ENCODE measurements at regions not wholly inside any gene's neighbourhood (a gene's known extent, or its start where the extent isn't known, plus 50 kb on each side); places are given as distances from the start of the nearest gene placed in this dataset.

- Mint-ChIP-seq H3K9me3 (ENCODE audit: low read depth) (no peaks in the 10 kb centered on the region), H3K4me1 (ENCODE audit: low read depth) (no peaks in the 10 kb centered on the region), H3K27ac (no peak overlapping the region), H3K36me3 (no peaks in the 10 kb centered on the region), H3K27me3 (no peaks in the 10 kb centered on the region), H3K4me3 (no peak overlapping the region)
Observed at GRCh38 chr2:71944806-71945602, 202.7 kb downstream of the CYP26B1 start.

DNA sequence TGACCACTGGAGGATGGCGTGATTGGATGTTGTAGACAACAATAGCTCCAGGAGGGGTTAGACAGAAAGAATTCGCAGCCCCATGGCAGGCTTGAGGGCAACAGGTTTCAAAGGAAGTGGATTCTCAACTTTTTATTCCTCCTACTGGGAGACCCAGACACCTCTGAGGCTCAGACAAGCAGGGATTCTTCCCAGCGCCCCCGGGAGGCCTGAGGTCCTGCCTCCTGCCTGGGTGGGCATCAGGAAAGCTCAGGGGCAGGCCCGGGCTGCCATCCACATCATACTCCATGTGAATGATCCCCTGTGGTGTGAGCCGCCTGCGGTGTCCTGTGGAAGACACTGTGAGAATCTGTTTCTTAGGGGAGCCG lies 203.5 kb downstream of the CYP26B1 start:
- no peaks in the 10 kb centered on the region for H3K27me3 Mint-ChIP-seq
- H3K9me3 Mint-ChIP-seq (ENCODE audit: low read depth) = no peaks in the 10 kb centered on the region
- no peaks in the 10 kb centered on the region for H3K4me1 Mint-ChIP-seq (ENCODE audit: low read depth)
- no peaks in the 10 kb centered on the region for H3K36me3 Mint-ChIP-seq
- H3K27ac Mint-ChIP-seq = no peak overlapping the region
- no peak overlapping the region for H3K4me3 Mint-ChIP-seq

- Mint-ChIP-seq H3K27ac (no peak overlapping the region), H3K27me3 (no peaks in the 10 kb centered on the region), H3K9me3 (ENCODE audit: low read depth) (no peaks in the 10 kb centered on the region), H3K36me3 (no peaks in the 10 kb centered on the region), H3K4me1 (ENCODE audit: low read depth) (no peaks in the 10 kb centered on the region), H3K4me3 (no peak overlapping the region)
Observed at GRCh38 chr2:71943238-71944182, 204.2 kb downstream of the CYP26B1 start.

- Mint-ChIP-seq H3K4me3 (no peak overlapping the region), H3K4me1 (ENCODE audit: low read depth) (no peaks in the 10 kb centered on the region), H3K9me3 (ENCODE audit: low read depth) (no peaks in the 10 kb centered on the region), H3K36me3 (no peaks in the 10 kb centered on the region), H3K27ac (no peak overlapping the region), H3K27me3 (no peaks in the 10 kb centered on the region)
Observed at GRCh38 chr2:71941726-71942525, 205.7 kb downstream of the CYP26B1 start.

DNA sequence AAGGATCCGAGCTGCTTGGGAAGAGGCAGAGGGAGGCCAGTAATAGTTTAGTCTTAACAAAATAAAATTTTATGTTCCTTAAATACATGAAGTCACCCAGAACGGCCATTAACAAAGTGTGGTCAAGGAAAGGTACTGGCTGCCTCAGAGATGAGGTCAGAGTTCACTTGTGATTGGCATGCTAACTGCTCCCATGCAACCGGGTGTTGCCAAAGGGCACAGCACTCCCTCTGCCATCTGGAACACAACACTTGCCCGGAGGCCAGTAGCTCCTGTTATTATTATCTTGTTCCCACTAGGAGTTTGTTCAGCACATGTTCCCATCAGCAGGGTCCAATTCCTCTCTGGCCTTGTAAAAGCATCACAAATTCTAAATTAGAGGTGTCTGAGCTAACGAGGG lies 207.0 kb downstream of the CYP26B1 start:
- Mint-ChIP-seq H3K27ac (no peak overlapping the region), H3K27me3 (no peaks in the 10 kb centered on the region), H3K4me1 (ENCODE audit: low read depth) (no peaks in the 10 kb centered on the region), H3K36me3 (no peaks in the 10 kb centered on the region), H3K9me3 (ENCODE audit: low read depth) (no peaks in the 10 kb centered on the region), H3K4me3 (no peak overlapping the region)

DNA sequence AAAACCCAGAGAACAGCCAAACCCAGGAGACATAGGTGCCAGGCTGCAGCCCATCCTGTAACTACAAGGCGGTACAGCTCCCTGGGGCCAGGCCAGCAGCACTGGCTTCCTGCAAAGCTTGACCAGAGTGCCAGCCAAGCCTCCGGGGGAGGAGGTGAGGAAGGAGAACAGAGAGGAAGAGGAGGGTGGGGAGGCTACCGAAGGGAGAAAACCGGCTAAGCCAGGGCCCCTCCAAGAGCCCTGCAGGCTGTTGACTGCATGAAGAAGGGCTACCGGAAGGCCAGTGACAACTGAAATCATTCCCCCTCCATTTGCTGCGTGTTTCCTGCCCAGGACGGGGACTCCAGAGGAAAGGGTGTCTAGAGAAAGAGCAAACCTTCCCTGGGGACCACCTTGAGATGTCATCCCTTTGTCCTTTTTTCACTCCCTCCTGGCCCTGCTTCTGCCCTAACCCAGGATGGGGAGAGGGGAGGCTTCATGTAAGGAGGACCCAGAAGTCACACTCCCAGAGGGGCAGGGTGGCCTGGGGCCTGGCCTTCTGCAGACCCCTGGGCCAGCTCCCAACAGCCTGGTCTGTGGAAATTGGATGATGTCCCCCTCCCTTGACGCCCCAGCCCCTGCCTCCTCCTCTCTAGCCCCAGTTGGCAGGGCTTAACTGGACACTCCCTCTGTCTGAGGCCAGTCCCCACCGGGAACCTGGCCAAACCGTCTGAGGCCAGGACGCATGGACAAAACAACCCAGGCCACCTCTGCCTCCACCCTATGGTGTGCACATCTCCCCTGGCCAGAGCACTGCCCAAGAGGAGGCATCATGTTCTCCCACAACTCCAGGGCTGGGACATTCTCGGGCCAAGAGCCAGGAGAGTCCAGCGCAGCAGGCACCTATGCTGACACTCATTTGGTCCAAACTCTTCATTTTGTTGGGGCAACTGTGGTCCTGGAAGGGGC lies 207.8 kb downstream of the CYP26B1 start:
- Mint-ChIP-seq H3K9me3 (ENCODE audit: low read depth) (no peaks in the 10 kb centered on the region), H3K27me3 (no peaks in the 10 kb centered on the region), H3K36me3 (no peaks in the 10 kb centered on the region), H3K4me1 (ENCODE audit: low read depth) (no peaks in the 10 kb centered on the region), H3K27ac (no peak overlapping the region), H3K4me3 (no peak overlapping the region)

DNA sequence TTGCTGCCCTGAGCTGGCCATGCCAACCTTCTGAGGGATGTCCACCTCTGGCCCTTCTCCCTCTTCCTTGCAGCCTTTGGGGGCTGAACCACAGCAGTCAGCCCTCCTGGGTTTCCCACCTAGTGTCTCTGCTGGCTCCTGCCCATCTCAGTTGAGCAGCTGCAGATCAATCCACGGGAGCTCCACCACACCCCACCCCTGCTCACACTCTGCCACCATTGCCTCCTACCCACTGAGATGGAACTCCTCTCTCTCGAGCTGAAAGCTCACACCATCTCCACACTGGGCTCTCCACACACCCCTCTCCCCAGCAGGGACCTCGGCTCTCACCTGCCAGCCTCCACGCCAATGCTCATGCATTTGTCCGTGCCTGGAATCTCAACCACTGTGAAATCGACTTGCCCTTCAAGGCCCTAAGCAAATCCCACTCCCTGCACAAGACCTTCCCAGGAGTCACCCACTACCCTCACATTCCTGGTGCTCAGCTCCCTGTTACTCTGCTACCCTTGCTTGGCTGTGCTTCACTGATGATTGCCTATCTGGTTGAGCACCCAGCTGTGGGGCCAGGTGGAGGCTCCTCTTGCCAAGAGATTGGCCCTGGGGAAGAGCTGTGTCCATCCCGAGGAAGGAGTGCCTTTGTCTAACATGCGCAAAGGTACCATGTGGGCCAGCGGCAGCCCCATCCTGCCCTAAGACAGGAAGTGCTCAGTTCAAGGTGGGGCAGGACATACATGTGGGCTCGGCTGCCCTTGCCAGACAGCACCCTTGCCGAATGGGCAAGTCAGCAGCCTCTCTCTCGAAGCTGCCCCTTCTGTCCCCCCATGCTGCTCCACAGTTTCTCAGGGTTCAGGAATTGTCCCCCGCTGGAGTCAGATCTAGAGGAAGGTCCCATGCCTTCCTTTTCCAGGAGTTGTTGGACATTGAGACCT lies 208.7 kb downstream of the CYP26B1 start:
- no peak overlapping the region for H3K27ac Mint-ChIP-seq
- H3K9me3 Mint-ChIP-seq (ENCODE audit: low read depth) = no peaks in the 10 kb centered on the region
- no peaks in the 10 kb centered on the region for H3K4me1 Mint-ChIP-seq (ENCODE audit: low read depth)

GRCh38 chr2:71938108-71938507 lies 209.6 kb downstream of the CYP26B1 start:
- H3K9me3 Mint-ChIP-seq (ENCODE audit: low read depth) = no peaks in the 10 kb centered on the region
- H3K4me1 Mint-ChIP-seq (ENCODE audit: low read depth) = no peaks in the 10 kb centered on the region

More for the DNA sequence above, 208.7 kb downstream of the CYP26B1 start:
- Mint-ChIP-seq H3K4me3 (no peak overlapping the region), H3K36me3 (no peaks in the 10 kb centered on the region), H3K27me3 (no peaks in the 10 kb centered on the region)

GRCh38 chr2:71937396-71937795 lies 210.3 kb downstream of the CYP26B1 start:
- Mint-ChIP-seq H3K9me3 (ENCODE audit: low read depth) (no peaks in the 10 kb centered on the region), H3K27ac (no peak overlapping the region), H3K36me3 (no peaks in the 10 kb centered on the region), H3K4me3 (no peak overlapping the region), H3K4me1 (ENCODE audit: low read depth) (no peaks in the 10 kb centered on the region), H3K27me3 (no peaks in the 10 kb centered on the region)

More at GRCh38 chr2:71938108-71938507, 209.6 kb downstream of the CYP26B1 start:
- no peaks in the 10 kb centered on the region for H3K36me3 Mint-ChIP-seq
- H3K27me3 Mint-ChIP-seq = no peaks in the 10 kb centered on the region
- no peak overlapping the region for H3K27ac Mint-ChIP-seq
- no peak overlapping the region for H3K4me3 Mint-ChIP-seq

DNA sequence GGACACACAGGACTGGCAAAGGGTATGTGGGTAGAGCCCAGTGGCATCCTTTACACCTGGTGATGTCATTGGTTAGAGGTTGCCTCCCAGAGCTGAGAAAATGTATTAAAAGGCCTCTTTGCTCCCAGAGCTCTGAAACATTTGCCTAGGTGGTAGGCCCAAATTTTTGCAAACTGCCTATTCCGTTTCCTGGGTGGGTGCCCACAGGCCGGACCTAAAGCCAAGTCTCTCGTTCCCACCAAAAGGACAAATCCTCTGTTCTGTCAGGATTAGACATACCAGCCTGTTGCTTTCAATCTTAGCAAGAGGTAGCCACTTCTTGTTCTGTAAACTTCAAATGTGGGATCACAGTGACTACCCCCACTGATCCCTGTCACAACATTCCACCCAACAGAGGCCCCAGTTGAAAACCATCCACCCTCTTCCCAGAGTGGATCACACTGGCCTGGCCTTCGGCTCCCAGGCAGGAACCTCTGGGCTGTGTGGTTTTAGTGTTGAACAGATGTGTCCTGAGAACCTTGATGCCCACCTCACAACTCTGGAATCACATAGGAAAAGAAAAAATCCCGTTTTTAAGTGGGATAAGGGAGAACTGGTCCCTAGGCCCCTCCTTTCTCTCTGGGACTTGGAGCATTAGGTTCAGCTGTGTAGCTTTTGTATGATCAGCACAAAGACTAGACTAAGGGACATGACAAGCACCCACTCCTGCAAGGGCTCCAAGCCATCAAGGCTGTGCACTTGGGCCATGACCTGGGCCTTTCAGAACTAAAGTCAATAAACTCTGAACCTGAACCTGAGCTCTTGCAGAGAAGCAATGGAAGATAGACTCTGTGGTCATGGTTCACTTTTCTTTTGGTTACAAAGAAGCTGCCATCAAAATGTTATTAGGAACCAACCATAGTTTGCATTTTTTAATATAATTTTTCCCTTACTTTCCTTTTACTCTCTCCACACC lies 211.3 kb downstream of the CYP26B1 start:
- no peak overlapping the region for H3K4me3 Mint-ChIP-seq
- no peaks in the 10 kb centered on the region for H3K36me3 Mint-ChIP-seq
- H3K9me3 Mint-ChIP-seq (ENCODE audit: low read depth) = no peaks in the 10 kb centered on the region
- H3K27me3 Mint-ChIP-seq = no peaks in the 10 kb centered on the region
- H3K4me1 Mint-ChIP-seq (ENCODE audit: low read depth) = no peaks in the 10 kb centered on the region
- H3K27ac Mint-ChIP-seq = no peak overlapping the region

GRCh38 chr2:71935262-71935848 lies 212.3 kb downstream of the CYP26B1 start:
- no peaks in the 10 kb centered on the region for H3K9me3 Mint-ChIP-seq (ENCODE audit: low read depth)
- no peak overlapping the region for H3K4me3 Mint-ChIP-seq
- H3K27ac Mint-ChIP-seq = no peak overlapping the region
- no peaks in the 10 kb centered on the region for H3K4me1 Mint-ChIP-seq (ENCODE audit: low read depth)
- no peaks in the 10 kb centered on the region for H3K27me3 Mint-ChIP-seq
- H3K36me3 Mint-ChIP-seq = no peaks in the 10 kb centered on the region

- no peaks in the 10 kb centered on the region for H3K9me3 Mint-ChIP-seq (ENCODE audit: low read depth)
- H3K4me3 Mint-ChIP-seq = no peak overlapping the region
- H3K27ac Mint-ChIP-seq = no peak overlapping the region
- no peaks in the 10 kb centered on the region for H3K27me3 Mint-ChIP-seq
- H3K36me3 Mint-ChIP-seq = no peaks in the 10 kb centered on the region
- H3K4me1 Mint-ChIP-seq (ENCODE audit: low read depth) = no peaks in the 10 kb centered on the region
Observed at GRCh38 chr2:71934595-71935261, 212.9 kb downstream of the CYP26B1 start.
